ENCODE measurements at regions not wholly inside any gene's neighbourhood (a gene's known extent, or its start where the extent isn't known, plus 50 kb on each side); places are given as distances from the start of the nearest gene placed in this dataset.

- Histone ChIP-seq H3K27ac (ENCODE audit: low read depth in 1 of 2, low read length in 2 of 2) (no peak overlapping the region), H3K79me2 (ENCODE audit: insufficient read depth, low read length) (no peaks in the 10 kb centered on the region), H3K9ac (ENCODE audit: insufficient read depth, low read length, poor library complexity, severe bottlenecking) (no peak overlapping the region), H3K4me2 (replicated peaks; ENCODE audit: extremely low read depth, low read length, poor library complexity, severe bottlenecking) (no peak overlapping the region), H2AFZ (ENCODE audit: insufficient read depth, low read depth, low read length, poor library complexity, severe bottlenecking) (no peak overlapping the region), H3K4me1 (ENCODE audit: control insufficient read depth in 1 of 2, insufficient read depth in 2 of 2, low read length in 2 of 2) (no peaks in the 10 kb centered on the region), H3K27me3 (ENCODE audit: control insufficient read depth in 2 of 2, insufficient read depth in 2 of 2, low read length in 2 of 2) (no peaks in the 10 kb centered on the region), H3K4me3 (replicated peaks in 1 of 3; ENCODE audit: low read depth in 2 of 3, low read length in 3 of 3) (no peak overlapping the region), H3K9me3 (replicated peaks in 1 of 2; ENCODE audit: control insufficient read depth in 1 of 2, insufficient read depth in 1 of 2, low read length in 2 of 2) (no peaks in the 10 kb centered on the region), H4K20me1 (ENCODE audit: insufficient read depth, low read length) (no peaks in the 10 kb centered on the region), H3K36me3 (replicated peaks in 1 of 2; ENCODE audit: control insufficient read depth in 1 of 2, insufficient read depth in 2 of 2, low read length in 2 of 2) (no peaks in the 10 kb centered on the region)
- Mint-ChIP-seq H3K4me3 (no peak overlapping the region), H3K4me1 (no peaks in the 10 kb centered on the region), H3K36me3 (no peaks in the 10 kb centered on the region), H3K27ac (no peak overlapping the region), H3K9me3 (peaks cover 0 to 2% (median 0%) of the 10 kb centered on the region in 7 donors), H3K27me3 (ENCODE audit: low read depth in 3 of 3) (peaks cover 0 to 3% (median 2%) of the 10 kb centered on the region in 3 donors)
- TF ChIP-seq CTCF (IDR thresholded peaks at IDR 0.05): no peak
- no peak for DNase-seq
- WGBS (ENCODE audit: insufficient coverage): 90% methylated on average over 3 of the region's 4 CpGs
- intact Hi-C loops (cut with micrococcal nuclease): no loop called here
Measured at GRCh38 chr6:148157841-148158240, 184.8 kb upstream of the SASH1 start.

GRCh38 chr6:148164645-148165044 lies 178.0 kb upstream of the SASH1 start:
- H3K79me2 ChIP-seq (ENCODE audit: insufficient read depth, low read length): no peaks in the 10 kb centered on the region
- H3K4me2 ChIP-seq (replicated peaks; ENCODE audit: extremely low read depth, low read length, poor library complexity, severe bottlenecking): no peak overlapping the region
- TF ChIP-seq CTCF (IDR thresholded peaks at IDR 0.05): no peak
- H3K36me3 Mint-ChIP-seq: no peaks in the 10 kb centered on the region
- peaks cover 0 to 7% (median 0%) of the 10 kb centered on the region in 3 donors for H3K27me3 Mint-ChIP-seq (ENCODE audit: low read depth in 3 of 3)
- no peak overlapping the region for H3K27ac Mint-ChIP-seq
- H3K4me3 ChIP-seq (replicated peaks in 1 of 3; ENCODE audit: low read depth in 2 of 3, low read length in 3 of 3): no peak overlapping the region
- WGBS (ENCODE audit: insufficient coverage): 81% methylated on average over 3 of the region's 4 CpGs
- H3K4me3 Mint-ChIP-seq: no peak overlapping the region
- H3K9me3 ChIP-seq (replicated peaks in 1 of 2; ENCODE audit: control insufficient read depth in 1 of 2, insufficient read depth in 1 of 2, low read length in 2 of 2): no peaks in the 10 kb centered on the region
- no peak overlapping the region for H3K27ac ChIP-seq (ENCODE audit: low read depth in 1 of 2, low read length in 2 of 2)
- intact Hi-C loops (cut with micrococcal nuclease): loop anchor here in 1 of 2 donors (10.0 kb wide), 1 partner anchor 1310 kb away; no protein-coding TSS in a partner anchor
- no peaks in the 10 kb centered on the region for H4K20me1 ChIP-seq (ENCODE audit: insufficient read depth, low read length)
- H3K9ac ChIP-seq (ENCODE audit: insufficient read depth, low read length, poor library complexity, severe bottlenecking): no peak overlapping the region
- no peaks in the 10 kb centered on the region for H3K4me1 Mint-ChIP-seq
- DNase-seq: no peak
- H3K36me3 ChIP-seq (replicated peaks in 1 of 2; ENCODE audit: control insufficient read depth in 1 of 2, insufficient read depth in 2 of 2, low read length in 2 of 2): no peaks in the 10 kb centered on the region
- no peak overlapping the region for H2AFZ ChIP-seq (ENCODE audit: insufficient read depth, low read depth, low read length, poor library complexity, severe bottlenecking)
- peaks cover 0 to 2% (median 0%) of the 10 kb centered on the region in 7 donors for H3K9me3 Mint-ChIP-seq
- no peaks in the 10 kb centered on the region for H3K27me3 ChIP-seq (ENCODE audit: control insufficient read depth in 2 of 2, insufficient read depth in 2 of 2, low read length in 2 of 2)
- H3K4me1 ChIP-seq (ENCODE audit: control insufficient read depth in 1 of 2, insufficient read depth in 2 of 2, low read length in 2 of 2): no peaks in the 10 kb centered on the region
